H4 (cell line): ENCODE measurements at regions not wholly inside any gene's neighbourhood (a gene's known extent, or its start where the extent isn't known, plus 50 kb on each side); places are given as distances from the start of the nearest gene placed in this dataset.
A peak's percentile ranks its signal among the peaks of the same experiment; 100 is the strongest.

ENCODE experiments used
- DNase-seq: peaks from one replicate; pipeline ENCODE4 v3.0.0-alpha.2; 2015; ENCODE audit warnings: low spot score

- no peak for DNase-seq
These were observed 1592.1 kb upstream of the TENM4 start for GRCh38 chr11:81032906-81033305.

GRCh38 chr11:81030186-81030585 lies 1589.4 kb upstream of the TENM4 start:
- no peak for DNase-seq

- no peak for DNase-seq
These were observed 1585.2 kb upstream of the TENM4 start for GRCh38 chr11:81026032-81026431.

GRCh38 chr11:81022057-81022456 lies 1581.2 kb upstream of the TENM4 start:
- no peak for DNase-seq

GRCh38 chr11:81010631-81011030 lies 1569.8 kb upstream of the TENM4 start:
- no peak for DNase-seq

- DNase-seq, result peak; percentile 11
These were observed 1566.2 kb upstream of the TENM4 start for GRCh38 chr11:81007046-81007445.

- DNase-seq, result peak; percentile 68
These were observed 1564.8 kb upstream of the TENM4 start for GRCh38 chr11:81005595-81005994.

GRCh38 chr11:81004576-81004975 lies 1563.7 kb upstream of the TENM4 start:
- DNase-seq, result no peak

- DNase-seq, result no peak
These were observed 1561.5 kb upstream of the TENM4 start for GRCh38 chr11:81002374-81002773.

GRCh38 chr11:81000735-81001134 lies 1559.9 kb upstream of the TENM4 start:
- DNase-seq, result no peak

- no peak for DNase-seq
These were observed 1559.5 kb upstream of the TENM4 start for GRCh38 chr11:81000334-81000733.

- DNase-seq, result no peak
These were observed 1554.7 kb upstream of the TENM4 start for GRCh38 chr11:80995523-80995922.

- DNase-seq, result no peak
These were observed 1552.7 kb upstream of the TENM4 start for GRCh38 chr11:80993536-80993935.

GRCh38 chr11:80990885-80991284 lies 1550.1 kb upstream of the TENM4 start:
- DNase-seq, result no peak

GRCh38 chr11:80987171-80987570 lies 1546.3 kb upstream of the TENM4 start:
- DNase-seq, result no peak

GRCh38 chr11:80986421-80987074 lies 1545.7 kb upstream of the TENM4 start:
- no peak for DNase-seq

GRCh38 chr11:80980227-80980626 lies 1539.4 kb upstream of the TENM4 start:
- DNase-seq, result peak; percentile 16

GRCh38 chr11:80973786-80974185 lies 1533.0 kb upstream of the TENM4 start:
- DNase-seq, result no peak

- no peak for DNase-seq
These were observed 1529.2 kb upstream of the TENM4 start for GRCh38 chr11:80970037-80970436.

- DNase-seq, result no peak
These were observed 1526.8 kb upstream of the TENM4 start for GRCh38 chr11:80967649-80968048.

GRCh38 chr11:80960381-80961029 lies 1519.7 kb upstream of the TENM4 start:
- no peak for DNase-seq

GRCh38 chr11:80959751-80960150 lies 1518.9 kb upstream of the TENM4 start:
- no peak for DNase-seq

GRCh38 chr11:80958987-80959386 lies 1518.2 kb upstream of the TENM4 start:
- no peak for DNase-seq

- peak; percentile 47 for DNase-seq
These were observed 1517.5 kb upstream of the TENM4 start for GRCh38 chr11:80958361-80958760.
